Esophagus squamous epithelium (tissue), 4 donors: ENCODE measurements at regions not wholly inside any gene's neighbourhood (a gene's known extent, or its start where the extent isn't known, plus 50 kb on each side); places are given as distances from the start of the nearest gene placed in this dataset.

Experiments
- CTCF ChIP-seq, 6 experiments: fragments of 450-650 bp in 4 of 6; fragments of 200-600 bp in 2 of 6; sonication (generic) in 2 of 6; IDR thresholded peaks; one replicate each; pipeline ENCODE4 v1.5.1; 2016 to 2019; ENCODE audit warnings: antibody characterized with exemption in 6 of 6, mild to moderate bottlenecking in 4 of 6, moderate library complexity in 4 of 6
- POLR2A ChIP-seq, 4 donors: fragments of 450-650 bp; IDR thresholded peaks; one replicate each; pipeline ENCODE4 v1.6.1; 2017; ENCODE audit warnings: antibody characterized with exemption in 4 of 4, mild to moderate bottlenecking in 4 of 4, moderate library complexity in 3 of 4

GRCh38 chr2:48075631-48076030 is 169.3 kb upstream of the FBXO11 start:
- TF ChIP-seq CTCF (IDR thresholded peaks at IDR 0.05): no peak
- no peak for TF ChIP-seq POLR2A (IDR thresholded peaks at IDR 0.05)
